ENCODE measurements at regions not wholly inside any gene's neighbourhood (a gene's known extent, or its start where the extent isn't known, plus 50 kb on each side); places are given as distances from the start of the nearest gene placed in this dataset.
A peak's percentile ranks its signal among the peaks of the same experiment; 100 is the strongest.

- Histone ChIP-seq H3K4me3 (ENCODE audit: low read length in 2 of 2) (no peak overlapping the region), H3K36me3 (ENCODE audit: insufficient read depth, low read length) (no peaks in the 10 kb centered on the region), H3K4me1 (ENCODE audit: insufficient read depth, low read length) (no peaks in the 10 kb centered on the region), H3K27me3 (ENCODE audit: insufficient read depth, low read length) (no peaks in the 10 kb centered on the region), H3K9me3 (ENCODE audit: control insufficient read depth in 1 of 2, low read length in 2 of 2) (no peaks in the 10 kb centered on the region), H3K27ac (ENCODE audit: low read depth, low read length) (no peak overlapping the region)
- Mint-ChIP-seq H3K27me3 (no peaks in the 10 kb centered on the region), H3K27ac (no peak overlapping the region), H3K9me3 (peaks cover 0 to 2% (median 0%) of the 10 kb centered on the region in 8 donors), H3K36me3 (no peaks in the 10 kb centered on the region), H3K4me1 (no peaks in the 10 kb centered on the region), H3K4me3 (no peak overlapping the region)
- ChIA-PET POLR2A (ENCODE audit: partially characterized antibody) (no interaction called here), CTCF (ENCODE audit: partially characterized antibody) (interaction anchor here (1.1 to 2.6 kb wide), 2 partner anchors 430 to 434 kb away, joined by 3 to 10 read pairs; no protein-coding TSS in a partner anchor)
- peak in 2 of 5 donors; percentile 3 to 18 for DNase-seq
- intact Hi-C loops (cut with micrococcal nuclease) = no loop called here
These were observed 431.2 kb upstream of the IGFBP3 start for GRCh38 chr7:46352004-46352954.

DNA sequence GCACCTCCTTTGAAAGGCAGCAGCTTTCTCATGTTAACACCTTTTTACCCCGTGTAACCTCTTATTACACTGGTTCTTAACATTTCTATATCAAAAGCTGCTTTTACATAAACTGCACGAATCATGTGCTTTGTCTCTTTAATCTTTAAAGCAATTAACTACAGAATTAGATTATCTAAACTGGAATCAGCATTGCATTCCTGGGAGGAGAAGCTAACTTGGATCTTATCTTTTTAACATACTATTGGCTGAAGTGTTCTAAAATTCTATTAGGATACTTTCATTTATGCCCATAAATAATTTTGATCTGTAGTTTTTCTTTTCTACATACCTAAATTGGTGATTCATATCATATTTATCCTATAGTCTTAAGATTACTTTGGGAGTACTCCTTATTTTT is 428.4 kb upstream of the IGFBP3 start:
- Histone ChIP-seq H3K4me1 (ENCODE audit: insufficient read depth, low read length) (no peaks in the 10 kb centered on the region), H3K36me3 (ENCODE audit: insufficient read depth, low read length) (no peaks in the 10 kb centered on the region), H3K9me3 (ENCODE audit: control insufficient read depth in 1 of 2, low read length in 2 of 2) (no peaks in the 10 kb centered on the region), H3K27me3 (ENCODE audit: insufficient read depth, low read length) (no peaks in the 10 kb centered on the region), H3K4me3 (ENCODE audit: low read length in 2 of 2) (no peak overlapping the region), H3K27ac (ENCODE audit: low read depth, low read length) (no peak overlapping the region)
- DNase-seq = no peak
- Mint-ChIP-seq H3K27me3 (no peaks in the 10 kb centered on the region), H3K9me3 (peaks cover 0 to 6% (median under 1%) of the 10 kb centered on the region in 8 donors), H3K36me3 (no peaks in the 10 kb centered on the region), H3K4me1 (no peaks in the 10 kb centered on the region), H3K4me3 (no peak overlapping the region), H3K27ac (no peak overlapping the region)
- ChIA-PET POLR2A (ENCODE audit: partially characterized antibody) (no interaction called here), CTCF (ENCODE audit: partially characterized antibody) (interaction anchor here (1.0 kb wide), 1 partner anchor 427 kb away, joined by 5 read pairs; no protein-coding TSS in a partner anchor)
- intact Hi-C loops (cut with micrococcal nuclease) = no loop called here

GRCh38 chr7:46344533-46344932 is 423.5 kb upstream of the IGFBP3 start:
- intact Hi-C loops (cut with micrococcal nuclease) = no loop called here
- Histone ChIP-seq H3K27ac (ENCODE audit: low read depth, low read length) (no peak overlapping the region), H3K36me3 (ENCODE audit: insufficient read depth, low read length) (no peaks in the 10 kb centered on the region), H3K4me1 (ENCODE audit: insufficient read depth, low read length) (no peaks in the 10 kb centered on the region), H3K4me3 (ENCODE audit: low read length in 2 of 2) (no peak overlapping the region), H3K9me3 (ENCODE audit: control insufficient read depth in 1 of 2, low read length in 2 of 2) (no peaks in the 10 kb centered on the region), H3K27me3 (ENCODE audit: insufficient read depth, low read length) (no peaks in the 10 kb centered on the region)
- Mint-ChIP-seq H3K9me3 (peaks cover 1 to 10% (median 4%) of the 10 kb centered on the region in 8 donors), H3K4me1 (no peaks in the 10 kb centered on the region), H3K27me3 (no peaks in the 10 kb centered on the region), H3K4me3 (no peak overlapping the region), H3K27ac (no peak overlapping the region), H3K36me3 (no peaks in the 10 kb centered on the region)
- DNase-seq = no peak
- ChIA-PET CTCF (ENCODE audit: partially characterized antibody) (no interaction called here), POLR2A (ENCODE audit: partially characterized antibody) (no interaction called here)

DNA sequence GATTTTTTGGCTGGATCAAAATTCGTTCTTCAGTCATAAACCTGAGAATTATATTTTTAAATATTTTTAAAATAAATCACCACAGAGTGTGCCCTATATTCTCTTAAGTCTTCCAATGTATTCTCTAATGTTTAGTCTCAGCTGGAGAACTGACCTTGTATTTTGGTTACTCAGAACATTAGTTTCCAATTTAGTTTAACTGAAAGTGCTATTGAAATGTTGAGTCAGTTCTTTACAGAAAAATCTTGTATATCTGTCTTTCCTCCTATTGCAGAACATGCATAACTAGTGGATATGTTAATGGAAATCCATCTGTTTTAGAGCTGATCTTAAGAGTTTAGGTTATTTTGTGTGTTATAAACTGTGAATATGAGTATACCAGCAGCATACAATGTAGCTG is 422.7 kb upstream of the IGFBP3 start:
- H3K27ac ChIP-seq (ENCODE audit: low read depth, low read length) = no peak overlapping the region
- H3K27me3 ChIP-seq (ENCODE audit: insufficient read depth, low read length) = no peaks in the 10 kb centered on the region
- H3K4me3 Mint-ChIP-seq = no peak overlapping the region
- no peaks in the 10 kb centered on the region for H3K4me1 ChIP-seq (ENCODE audit: insufficient read depth, low read length)
- CTCF ChIA-PET (ENCODE audit: partially characterized antibody) = no interaction called here
- no peak for DNase-seq
- intact Hi-C loops (cut with micrococcal nuclease) = no loop called here
- no peaks in the 10 kb centered on the region for H3K36me3 ChIP-seq (ENCODE audit: insufficient read depth, low read length)
- no peaks in the 10 kb centered on the region for H3K9me3 ChIP-seq (ENCODE audit: control insufficient read depth in 1 of 2, low read length in 2 of 2)
- H3K36me3 Mint-ChIP-seq = no peaks in the 10 kb centered on the region
- no peak overlapping the region for H3K4me3 ChIP-seq (ENCODE audit: low read length in 2 of 2)
- POLR2A ChIA-PET (ENCODE audit: partially characterized antibody) = no interaction called here
- H3K27ac Mint-ChIP-seq = no peak overlapping the region
- no peaks in the 10 kb centered on the region for H3K4me1 Mint-ChIP-seq
- H3K9me3 Mint-ChIP-seq = peaks cover 1 to 10% (median 4%) of the 10 kb centered on the region in 8 donors
- H3K27me3 Mint-ChIP-seq = no peaks in the 10 kb centered on the region

DNA sequence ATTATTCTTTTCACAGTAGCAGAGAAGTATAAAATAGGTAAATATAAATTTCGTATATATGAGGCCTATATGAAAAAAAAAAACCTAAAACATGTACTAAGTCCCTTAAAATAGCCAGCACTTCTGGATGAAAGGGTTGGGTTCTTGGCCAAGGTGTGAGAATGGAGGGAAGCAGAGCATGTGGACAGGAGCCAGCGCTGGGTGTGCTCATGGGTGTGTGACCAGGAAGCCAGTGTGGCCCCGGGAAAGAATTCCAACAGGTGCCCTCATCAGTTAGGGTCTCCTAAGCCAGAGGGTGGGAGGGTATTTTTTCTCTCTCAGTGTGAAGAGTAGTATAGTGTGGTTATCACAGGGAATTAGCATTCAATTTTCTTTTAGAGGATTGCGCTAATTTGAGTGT is 401.9 kb upstream of the IGFBP3 start:
- Mint-ChIP-seq H3K4me1 (no peaks in the 10 kb centered on the region), H3K36me3 (no peaks in the 10 kb centered on the region), H3K27ac (no peak overlapping the region), H3K4me3 (no peak overlapping the region), H3K9me3 (peaks cover 0 to 12% (median 2%) of the 10 kb centered on the region in 8 donors), H3K27me3 (no peaks in the 10 kb centered on the region)
- intact Hi-C loops (cut with micrococcal nuclease) = no loop called here
- no peak overlapping the region for H3K4me3 ChIP-seq (ENCODE audit: low read length in 2 of 2)
- no peak for DNase-seq
- H3K9me3 ChIP-seq (ENCODE audit: control insufficient read depth in 1 of 2, low read length in 2 of 2) = no peaks in the 10 kb centered on the region
- no peaks in the 10 kb centered on the region for H3K27me3 ChIP-seq (ENCODE audit: insufficient read depth, low read length)
- H3K36me3 ChIP-seq (ENCODE audit: insufficient read depth, low read length) = no peaks in the 10 kb centered on the region
- H3K27ac ChIP-seq (ENCODE audit: low read depth, low read length) = no peak overlapping the region
- ChIA-PET CTCF (ENCODE audit: partially characterized antibody) (no interaction called here), POLR2A (ENCODE audit: partially characterized antibody) (no interaction called here)
- H3K4me1 ChIP-seq (ENCODE audit: insufficient read depth, low read length) = no peaks in the 10 kb centered on the region

- Histone ChIP-seq H3K27me3 (ENCODE audit: insufficient read depth, low read length) (no peaks in the 10 kb centered on the region), H3K9me3 (ENCODE audit: control insufficient read depth in 1 of 2, low read length in 2 of 2) (no peaks in the 10 kb centered on the region), H3K36me3 (ENCODE audit: insufficient read depth, low read length) (no peaks in the 10 kb centered on the region), H3K27ac (ENCODE audit: low read depth, low read length) (no peak overlapping the region), H3K4me3 (ENCODE audit: low read length in 2 of 2) (no peak overlapping the region), H3K4me1 (ENCODE audit: insufficient read depth, low read length) (no peaks in the 10 kb centered on the region)
- Mint-ChIP-seq H3K27me3 (no peaks in the 10 kb centered on the region), H3K9me3 (peaks cover 0 to 12% (median 3%) of the 10 kb centered on the region in 8 donors), H3K4me3 (no peak overlapping the region), H3K4me1 (no peaks in the 10 kb centered on the region), H3K36me3 (no peaks in the 10 kb centered on the region), H3K27ac (no peak overlapping the region)
- CTCF ChIA-PET (ENCODE audit: partially characterized antibody) = no interaction called here
- no peak for DNase-seq
- POLR2A ChIA-PET (ENCODE audit: partially characterized antibody) = no interaction called here
- intact Hi-C loops (cut with micrococcal nuclease) = no loop called here
These were observed 400.6 kb upstream of the IGFBP3 start for GRCh38 chr7:46321556-46322205.

DNA sequence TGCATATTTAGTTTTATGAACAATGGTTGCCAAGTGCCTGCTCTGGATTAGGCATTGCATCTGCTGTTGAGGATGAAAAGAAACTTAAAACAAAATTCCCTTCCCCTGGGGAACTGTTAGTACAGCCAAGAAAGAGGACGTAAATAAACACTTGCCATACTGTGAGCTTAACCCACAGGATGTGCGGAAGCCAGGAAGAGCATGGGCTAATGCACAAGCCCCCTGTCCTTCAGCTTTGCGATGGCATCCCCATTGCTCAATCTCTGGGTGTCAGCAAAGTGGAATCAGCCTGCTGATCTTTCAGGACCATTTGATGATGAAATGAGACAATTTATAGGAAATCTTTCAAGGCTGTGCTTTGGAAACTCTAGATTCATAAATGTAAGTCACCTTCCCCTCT is 399.9 kb upstream of the IGFBP3 start:
- ChIA-PET POLR2A (ENCODE audit: partially characterized antibody) (no interaction called here), CTCF (ENCODE audit: partially characterized antibody) (no interaction called here)

More for the DNA sequence above, 399.9 kb upstream of the IGFBP3 start:
- H3K27me3 Mint-ChIP-seq = no peaks in the 10 kb centered on the region
- Histone ChIP-seq H3K4me1 (ENCODE audit: insufficient read depth, low read length) (no peaks in the 10 kb centered on the region), H3K9me3 (ENCODE audit: control insufficient read depth in 1 of 2, low read length in 2 of 2) (no peaks in the 10 kb centered on the region), H3K36me3 (ENCODE audit: insufficient read depth, low read length) (no peaks in the 10 kb centered on the region), H3K27me3 (ENCODE audit: insufficient read depth, low read length) (no peaks in the 10 kb centered on the region), H3K27ac (ENCODE audit: low read depth, low read length) (no peak overlapping the region), H3K4me3 (ENCODE audit: low read length in 2 of 2) (no peak overlapping the region)
- peaks cover 0 to 12% (median 3%) of the 10 kb centered on the region in 8 donors for H3K9me3 Mint-ChIP-seq
- intact Hi-C loops (cut with micrococcal nuclease) = no loop called here
- no peak overlapping the region for H3K4me3 Mint-ChIP-seq
- no peaks in the 10 kb centered on the region for H3K36me3 Mint-ChIP-seq
- DNase-seq = no peak
- no peaks in the 10 kb centered on the region for H3K4me1 Mint-ChIP-seq
- no peak overlapping the region for H3K27ac Mint-ChIP-seq
